Osteocyte (in vitro differentiated cells): ENCODE measurements at regions not wholly inside any gene's neighbourhood (a gene's known extent, or its start where the extent isn't known, plus 50 kb on each side); places are given as distances from the start of the nearest gene placed in this dataset.

Experiments
- DNase-seq: peaks from one replicate; pipeline ENCODE4 v3.0.0; 2021; ENCODE audit warnings: mixed read lengths; ENCODE audit not compliant: unreplicated experiment; ENCODE audit errors: extremely low spot score
- H3K27ac Mint-ChIP-seq: one replicate; pipeline ENCODE4 v1.8.0; 2021; ENCODE audit warnings: mild to moderate bottlenecking, mixed read lengths; ENCODE audit not compliant: unreplicated experiment
- H3K27me3 Mint-ChIP-seq: one replicate; pipeline ENCODE4 v1.8.0; 2021; ENCODE audit warnings: mixed read lengths; ENCODE audit not compliant: unreplicated experiment
- H3K36me3 Mint-ChIP-seq: one replicate; pipeline ENCODE4 v1.8.0; 2021; ENCODE audit warnings: mixed read lengths; ENCODE audit not compliant: unreplicated experiment
- H3K4me1 Mint-ChIP-seq: one replicate; pipeline ENCODE4 v1.8.0; 2021; ENCODE audit warnings: mixed read lengths; ENCODE audit not compliant: unreplicated experiment
- H3K4me3 Mint-ChIP-seq: one replicate; pipeline ENCODE4 v1.8.0; 2021; ENCODE audit warnings: mild to moderate bottlenecking, moderate library complexity, mixed read lengths; ENCODE audit not compliant: unreplicated experiment
- H3K9me3 Mint-ChIP-seq: one replicate; pipeline ENCODE4 v1.8.0; 2021; ENCODE audit warnings: mixed read lengths; ENCODE audit not compliant: unreplicated experiment
- TF ChIP-seq, protein P1 (sequence below): fragments of 200-600 bp; sonication (generic); IDR thresholded peaks from 2 replicates; pipeline ENCODE4 v1.5.0; 2021; ENCODE audit warnings: antibody characterized with exemption, mild to moderate bottlenecking, moderate library complexity

DNA sequence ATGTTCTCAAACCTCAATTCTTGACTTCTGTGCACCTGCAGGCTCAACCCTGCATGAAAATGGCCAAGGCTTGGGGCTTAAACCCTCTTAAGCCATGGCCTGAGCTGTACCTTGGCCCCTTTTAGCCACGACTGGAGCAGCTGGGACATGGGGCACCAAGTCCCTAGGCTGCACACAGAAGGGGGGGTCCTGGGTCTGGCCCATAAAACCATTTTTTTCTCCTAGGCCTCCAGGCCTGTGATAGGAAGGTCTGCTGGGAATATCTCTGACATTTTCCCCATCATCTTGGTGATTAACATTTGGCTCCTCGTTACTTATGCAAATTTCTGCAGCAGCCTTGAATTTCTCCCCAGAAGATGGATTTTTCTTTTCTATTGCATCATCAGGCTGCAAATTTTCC, 119.4 kb upstream of the VGLL2 start:
- TF ChIP-seq, protein P1, sequence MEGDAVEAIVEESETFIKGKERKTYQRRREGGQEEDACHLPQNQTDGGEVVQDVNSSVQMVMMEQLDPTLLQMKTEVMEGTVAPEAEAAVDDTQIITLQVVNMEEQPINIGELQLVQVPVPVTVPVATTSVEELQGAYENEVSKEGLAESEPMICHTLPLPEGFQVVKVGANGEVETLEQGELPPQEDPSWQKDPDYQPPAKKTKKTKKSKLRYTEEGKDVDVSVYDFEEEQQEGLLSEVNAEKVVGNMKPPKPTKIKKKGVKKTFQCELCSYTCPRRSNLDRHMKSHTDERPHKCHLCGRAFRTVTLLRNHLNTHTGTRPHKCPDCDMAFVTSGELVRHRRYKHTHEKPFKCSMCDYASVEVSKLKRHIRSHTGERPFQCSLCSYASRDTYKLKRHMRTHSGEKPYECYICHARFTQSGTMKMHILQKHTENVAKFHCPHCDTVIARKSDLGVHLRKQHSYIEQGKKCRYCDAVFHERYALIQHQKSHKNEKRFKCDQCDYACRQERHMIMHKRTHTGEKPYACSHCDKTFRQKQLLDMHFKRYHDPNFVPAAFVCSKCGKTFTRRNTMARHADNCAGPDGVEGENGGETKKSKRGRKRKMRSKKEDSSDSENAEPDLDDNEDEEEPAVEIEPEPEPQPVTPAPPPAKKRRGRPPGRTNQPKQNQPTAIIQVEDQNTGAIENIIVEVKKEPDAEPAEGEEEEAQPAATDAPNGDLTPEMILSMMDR: no peak
- no peak overlapping the region for H3K4me3 Mint-ChIP-seq
- no peaks in the 10 kb centered on the region for H3K36me3 Mint-ChIP-seq
- DNase-seq: no peak
- H3K9me3 Mint-ChIP-seq: peaks cover 6% of the 10 kb centered on the region
- H3K27ac Mint-ChIP-seq: no peak overlapping the region
- no peaks in the 10 kb centered on the region for H3K27me3 Mint-ChIP-seq
- no peaks in the 10 kb centered on the region for H3K4me1 Mint-ChIP-seq

DNA sequence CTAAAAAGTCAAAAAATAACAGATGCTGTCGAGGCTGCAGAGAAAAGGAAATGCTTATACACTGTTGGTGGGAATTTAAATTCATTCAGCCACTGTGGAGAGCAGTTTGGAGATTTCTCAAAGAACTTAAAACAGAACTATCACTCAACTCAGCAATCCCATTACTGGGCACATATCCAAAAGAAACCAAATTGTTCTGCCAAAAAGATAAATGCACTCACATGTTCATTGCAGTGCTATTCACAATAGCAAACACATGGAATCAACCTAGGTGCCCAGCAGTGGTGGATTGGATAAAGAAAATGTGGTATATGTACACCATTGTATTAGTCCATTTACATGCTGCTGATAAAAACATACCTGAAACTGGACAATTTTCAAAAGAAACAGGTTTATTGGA, 116.0 kb upstream of the VGLL2 start:
- Mint-ChIP-seq H3K27ac (no peak overlapping the region), H3K4me3 (no peak overlapping the region), H3K36me3 (no peaks in the 10 kb centered on the region), H3K27me3 (no peaks in the 10 kb centered on the region), H3K9me3 (peaks cover 13% of the 10 kb centered on the region), H3K4me1 (no peaks in the 10 kb centered on the region)
- TF ChIP-seq, protein P1: no peak
- DNase-seq: no peak

DNA sequence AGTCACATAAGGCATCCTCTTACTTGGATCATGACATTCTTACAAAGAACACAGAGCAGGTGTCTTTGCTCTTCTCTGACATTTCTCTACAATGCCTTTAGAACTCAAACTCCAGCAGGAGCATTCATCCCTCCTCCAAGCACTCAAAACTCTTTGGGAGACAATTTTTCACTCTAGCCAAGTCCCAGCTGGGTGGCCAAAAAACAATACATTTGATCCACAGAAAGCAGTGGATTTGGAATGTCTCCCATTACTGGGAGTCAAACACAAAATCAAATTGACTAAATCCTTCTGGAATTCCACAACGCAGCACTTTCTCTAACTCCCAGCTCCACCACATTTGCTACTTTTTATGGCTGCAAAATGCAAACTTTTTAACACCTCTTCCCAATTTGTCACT, 108.6 kb upstream of the VGLL2 start:
- no peaks in the 10 kb centered on the region for H3K27me3 Mint-ChIP-seq
- H3K4me3 Mint-ChIP-seq: no peak overlapping the region
- no peak overlapping the region for H3K27ac Mint-ChIP-seq

DNA sequence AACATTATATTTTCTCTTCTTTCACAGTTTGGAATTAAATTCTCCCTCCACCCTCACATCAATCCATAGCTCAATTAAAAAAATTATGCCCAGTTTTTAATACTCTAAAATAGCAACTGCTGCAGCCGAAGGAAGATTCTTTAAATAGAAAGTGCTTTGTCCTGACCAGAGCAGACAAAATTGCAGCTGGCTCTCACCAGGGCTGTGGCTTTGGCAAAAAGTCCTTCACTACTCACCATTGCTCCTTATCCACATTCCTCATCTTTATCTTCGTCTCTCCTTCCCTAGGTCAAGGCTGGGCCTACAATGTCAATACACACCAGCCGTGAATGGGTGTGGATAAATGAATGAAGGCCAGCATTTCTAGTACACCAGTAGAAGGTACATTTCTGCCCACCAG, 107.9 kb upstream of the VGLL2 start:
- Mint-ChIP-seq H3K36me3 (no peaks in the 10 kb centered on the region), H3K27ac (no peak overlapping the region), H3K4me1 (no peaks in the 10 kb centered on the region), H3K4me3 (no peak overlapping the region), H3K27me3 (no peaks in the 10 kb centered on the region), H3K9me3 (no peaks in the 10 kb centered on the region)
- no peak for DNase-seq
- TF ChIP-seq, protein P1: no peak

More for the DNA sequence above, 108.6 kb upstream of the VGLL2 start:
- no peaks in the 10 kb centered on the region for H3K36me3 Mint-ChIP-seq
- TF ChIP-seq, protein P1: no peak
- no peaks in the 10 kb centered on the region for H3K9me3 Mint-ChIP-seq
- no peak for DNase-seq
- no peaks in the 10 kb centered on the region for H3K4me1 Mint-ChIP-seq

DNA sequence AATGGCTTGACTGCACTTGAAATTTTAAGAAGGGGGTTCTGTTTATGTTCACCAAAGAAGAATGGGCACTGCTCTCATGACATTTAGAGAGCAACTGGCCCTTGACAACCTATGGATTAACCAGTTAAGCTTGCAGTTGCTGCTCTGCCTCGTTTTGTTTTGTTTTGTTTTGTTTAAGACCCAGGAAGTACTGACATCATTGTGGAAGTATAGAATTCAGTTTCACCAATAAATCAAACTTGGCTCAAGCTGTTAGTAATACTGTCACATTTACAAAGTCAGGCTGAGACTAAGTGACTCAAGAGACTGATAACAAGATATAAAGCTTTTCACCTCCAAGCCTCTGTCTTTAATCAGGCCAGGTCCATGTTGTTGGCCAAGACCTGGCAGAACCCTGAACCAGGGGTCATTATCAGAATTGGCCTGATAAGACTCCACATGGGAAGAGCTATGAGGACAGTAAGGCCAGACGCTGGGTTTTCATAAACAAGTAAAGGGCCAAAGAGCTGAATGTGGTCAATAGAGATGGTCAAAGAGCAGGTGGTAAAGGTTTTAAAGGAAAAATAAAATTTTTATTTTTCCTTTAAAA, 99.4 kb upstream of the VGLL2 start:
- Mint-ChIP-seq H3K27me3 (no peaks in the 10 kb centered on the region), H3K4me3 (no peak overlapping the region), H3K27ac (no peak overlapping the region), H3K9me3 (no peaks in the 10 kb centered on the region), H3K4me1 (peaks cover 11% of the 10 kb centered on the region), H3K36me3 (no peaks in the 10 kb centered on the region)
- TF ChIP-seq, protein P1: no peak
- DNase-seq: no peak
